HCT116 (cell line): ENCODE measurements at regions not wholly inside any gene's neighbourhood (a gene's known extent, or its start where the extent isn't known, plus 50 kb on each side); places are given as distances from the start of the nearest gene placed in this dataset.

Source experiments
- EZH2phosphoT487 ChIP-seq: fragments of 200-600 bp; IDR thresholded peaks from 2 replicates; pipeline ENCODE4 v1.6.1; 2018; ENCODE audit warnings: antibody characterized with exemption, borderline replicate concordance
- YY1 ChIP-seq: IDR thresholded peaks from 2 replicates; pipeline ENCODE4 v1.6.1; 2011; ENCODE audit warnings: low read length, low read depth, moderate library complexity, mild to moderate bottlenecking; ENCODE audit not compliant: insufficient replicate concordance; ENCODE audit errors: extremely low read depth
- TF ChIP-seq, protein P1 (sequence below), 3 experiments: fragments of 200-600 bp in 1 of 3; sonication (generic) in 1 of 3; IDR thresholded peaks in 2 of 3; conservative IDR thresholded peaks in 1 of 3; 2 replicates each; pipeline ENCODE4 v1.5.1; 2012 to 2017; ENCODE audit warnings: low read depth in 2 of 3, low read length in 2 of 3, antibody characterized with exemption in 1 of 3, borderline replicate concordance in 1 of 3, control low read depth in 1 of 3, mild to moderate bottlenecking in 1 of 3, mixed read lengths in 1 of 3, mixed run types in 1 of 3, moderate library complexity in 1 of 3; ENCODE audit not compliant: insufficient read depth in 1 of 3

DNA sequence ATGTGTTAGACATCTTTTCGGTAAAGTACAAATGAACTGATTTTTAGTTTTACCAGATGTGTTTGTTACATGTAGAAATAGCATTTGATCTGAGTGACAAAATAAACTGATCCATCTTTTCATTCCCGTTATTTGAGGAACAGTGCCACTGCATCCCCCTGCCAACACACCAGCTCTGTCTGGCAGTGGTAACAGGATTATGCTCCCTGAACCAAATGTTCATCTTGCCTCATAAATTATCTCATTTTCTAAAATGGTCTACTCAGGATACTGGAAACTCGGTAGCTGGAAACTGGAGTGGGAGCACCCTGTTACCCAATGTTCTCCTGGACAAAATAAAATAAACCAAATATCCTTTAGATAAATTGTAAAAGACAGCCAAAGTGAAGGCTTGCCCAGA, 171.6 kb downstream of the FAT4 start:
- no peak for TF ChIP-seq EZH2phosphoT487
- TF ChIP-seq, protein P1, sequence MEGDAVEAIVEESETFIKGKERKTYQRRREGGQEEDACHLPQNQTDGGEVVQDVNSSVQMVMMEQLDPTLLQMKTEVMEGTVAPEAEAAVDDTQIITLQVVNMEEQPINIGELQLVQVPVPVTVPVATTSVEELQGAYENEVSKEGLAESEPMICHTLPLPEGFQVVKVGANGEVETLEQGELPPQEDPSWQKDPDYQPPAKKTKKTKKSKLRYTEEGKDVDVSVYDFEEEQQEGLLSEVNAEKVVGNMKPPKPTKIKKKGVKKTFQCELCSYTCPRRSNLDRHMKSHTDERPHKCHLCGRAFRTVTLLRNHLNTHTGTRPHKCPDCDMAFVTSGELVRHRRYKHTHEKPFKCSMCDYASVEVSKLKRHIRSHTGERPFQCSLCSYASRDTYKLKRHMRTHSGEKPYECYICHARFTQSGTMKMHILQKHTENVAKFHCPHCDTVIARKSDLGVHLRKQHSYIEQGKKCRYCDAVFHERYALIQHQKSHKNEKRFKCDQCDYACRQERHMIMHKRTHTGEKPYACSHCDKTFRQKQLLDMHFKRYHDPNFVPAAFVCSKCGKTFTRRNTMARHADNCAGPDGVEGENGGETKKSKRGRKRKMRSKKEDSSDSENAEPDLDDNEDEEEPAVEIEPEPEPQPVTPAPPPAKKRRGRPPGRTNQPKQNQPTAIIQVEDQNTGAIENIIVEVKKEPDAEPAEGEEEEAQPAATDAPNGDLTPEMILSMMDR (IDR thresholded peaks at IDR 0.05 in 2 of 3, conservative IDR thresholded peaks at IDR 0.05 in 1 of 3; ENCODE audit: borderline replicate concordance in 1 of 3, insufficient read depth in 1 of 3, low read depth in 2 of 3, low read length in 2 of 3): no peak
- TF ChIP-seq YY1: no peak
